Uterus (tissue), 3 donors: ENCODE measurements at regions not wholly inside any gene's neighbourhood (a gene's known extent, or its start where the extent isn't known, plus 50 kb on each side); places are given as distances from the start of the nearest gene placed in this dataset.

ENCODE experiments used
- DNase-seq, 2 donors: peaks; one replicate each; pipeline ENCODE4 v3.0.0-alpha.2; 2019 to 2020
- H3K27ac ChIP-seq, 2 donors: fragments of 200-600 bp; sonication (generic); 1 replicate in 1 of 2; 2 replicates in 1 of 2; pipeline ENCODE4 v1.5.1; 2016 to 2018
- H3K27me3 ChIP-seq, 2 donors: fragments of 200-600 bp; sonication (generic); one replicate each; pipeline ENCODE4 v1.5.1; 2018 to 2019; ENCODE audit warnings: control low read depth in 1 of 2
- H3K36me3 ChIP-seq, 2 donors: fragments of 200-600 bp; sonication (generic); one replicate each; pipeline ENCODE4 v1.5.1; 2019; ENCODE audit warnings: control low read depth in 1 of 2
- H3K4me1 ChIP-seq, 2 donors: fragments of 200-600 bp; sonication (generic); one replicate each; pipeline ENCODE4 v1.5.1; 2018 to 2019; ENCODE audit warnings: control low read depth in 1 of 2
- H3K4me3 ChIP-seq, 2 donors: fragments of 200-600 bp; sonication (generic); 1 replicate in 1 of 2; 2 replicates in 1 of 2; pipeline ENCODE4 v1.5.1; 2018 to 2019; ENCODE audit warnings: mild to moderate bottlenecking in 1 of 2
- H3K9me3 ChIP-seq, 2 donors: fragments of 200-600 bp; sonication (generic); one replicate each; pipeline ENCODE4 v1.5.1; 2019; ENCODE audit warnings: control low read depth in 1 of 2
- POLR2A ChIP-seq, 2 donors: fragments of 450-650 bp; IDR thresholded peaks; one replicate each; pipeline ENCODE4 v1.6.1; 2016; ENCODE audit warnings: antibody characterized with exemption in 2 of 2, mild to moderate bottlenecking in 1 of 2, moderate library complexity in 1 of 2
- intact Hi-C: fragments of 100-400 bp; cut with DNase I; formaldehyde crosslinking; loops from one replicate; pipeline ENCODE4 v1.15.1; 2023; ENCODE audit warnings: low total_unique reads
- TF ChIP-seq, protein P1 (sequence below), 4 experiments: fragments of 200-600 bp in 2 of 4; fragments of 450-650 bp in 2 of 4; sonication (generic) in 2 of 4; IDR thresholded peaks; one replicate each; pipeline ENCODE4 v1.5.1; 2016 to 2019; ENCODE audit warnings: antibody characterized with exemption in 4 of 4, mild to moderate bottlenecking in 2 of 4, moderate library complexity in 1 of 4
- donor health status: DM: yes; HTN: yes; CAD: no.

DNA sequence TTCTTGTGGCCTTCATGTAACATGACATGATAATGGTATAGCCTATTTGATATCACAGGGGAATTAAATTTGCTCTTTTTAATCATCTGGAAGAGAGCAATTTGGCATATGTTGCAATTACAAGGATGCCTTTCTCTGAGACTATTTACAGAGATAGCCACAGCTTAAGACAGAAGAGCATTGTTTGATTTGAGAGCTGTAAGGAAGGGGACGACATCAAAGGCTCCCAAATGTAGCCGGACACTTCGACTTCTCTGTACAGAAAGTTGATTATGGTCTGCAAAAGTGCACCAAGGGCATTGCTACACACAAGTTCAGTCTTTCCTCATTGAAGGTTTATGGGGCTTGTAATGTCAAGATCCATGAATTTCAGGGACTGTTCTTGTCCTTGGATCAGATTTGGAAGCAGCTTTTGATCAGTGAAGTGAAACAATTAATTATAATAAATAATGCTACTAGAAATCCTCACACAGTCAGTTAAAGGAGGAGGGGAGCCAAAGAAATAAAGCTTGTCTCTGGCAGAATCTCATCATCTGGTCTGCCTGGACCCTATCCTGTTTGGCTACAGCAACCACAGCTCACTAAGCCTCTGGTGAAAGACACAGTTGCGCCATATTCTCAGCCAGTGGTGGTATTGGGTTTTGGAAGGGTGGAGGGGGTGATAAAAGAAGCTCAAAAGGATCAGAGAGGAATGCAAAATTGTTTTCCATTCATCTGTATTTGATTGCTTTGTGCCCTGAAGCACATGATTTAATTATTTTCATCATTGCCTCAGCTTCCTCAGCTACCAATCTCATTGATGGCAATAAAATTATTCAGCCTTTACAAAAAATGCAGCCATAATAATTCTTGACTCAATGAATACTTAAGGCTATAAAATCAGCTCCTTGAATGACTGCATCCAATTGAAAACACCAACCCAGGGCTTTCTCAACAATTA is 654.3 kb upstream of the LCORL start:
- H3K9me3 ChIP-seq = no peaks in the 10 kb centered on the region
- H3K36me3 ChIP-seq = no peaks in the 10 kb centered on the region
- no peaks in the 10 kb centered on the region for H3K27me3 ChIP-seq
- intact Hi-C loops = no loop called here
- TF ChIP-seq, protein P1, sequence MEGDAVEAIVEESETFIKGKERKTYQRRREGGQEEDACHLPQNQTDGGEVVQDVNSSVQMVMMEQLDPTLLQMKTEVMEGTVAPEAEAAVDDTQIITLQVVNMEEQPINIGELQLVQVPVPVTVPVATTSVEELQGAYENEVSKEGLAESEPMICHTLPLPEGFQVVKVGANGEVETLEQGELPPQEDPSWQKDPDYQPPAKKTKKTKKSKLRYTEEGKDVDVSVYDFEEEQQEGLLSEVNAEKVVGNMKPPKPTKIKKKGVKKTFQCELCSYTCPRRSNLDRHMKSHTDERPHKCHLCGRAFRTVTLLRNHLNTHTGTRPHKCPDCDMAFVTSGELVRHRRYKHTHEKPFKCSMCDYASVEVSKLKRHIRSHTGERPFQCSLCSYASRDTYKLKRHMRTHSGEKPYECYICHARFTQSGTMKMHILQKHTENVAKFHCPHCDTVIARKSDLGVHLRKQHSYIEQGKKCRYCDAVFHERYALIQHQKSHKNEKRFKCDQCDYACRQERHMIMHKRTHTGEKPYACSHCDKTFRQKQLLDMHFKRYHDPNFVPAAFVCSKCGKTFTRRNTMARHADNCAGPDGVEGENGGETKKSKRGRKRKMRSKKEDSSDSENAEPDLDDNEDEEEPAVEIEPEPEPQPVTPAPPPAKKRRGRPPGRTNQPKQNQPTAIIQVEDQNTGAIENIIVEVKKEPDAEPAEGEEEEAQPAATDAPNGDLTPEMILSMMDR (IDR thresholded peaks at IDR 0.05) = no peak
- no peak for TF ChIP-seq POLR2A (IDR thresholded peaks at IDR 0.05)
- no peaks in the 10 kb centered on the region for H3K4me1 ChIP-seq
- H3K27ac ChIP-seq = no peak overlapping the region
- H3K4me3 ChIP-seq = no peak overlapping the region
- DNase-seq = no peak

DNA sequence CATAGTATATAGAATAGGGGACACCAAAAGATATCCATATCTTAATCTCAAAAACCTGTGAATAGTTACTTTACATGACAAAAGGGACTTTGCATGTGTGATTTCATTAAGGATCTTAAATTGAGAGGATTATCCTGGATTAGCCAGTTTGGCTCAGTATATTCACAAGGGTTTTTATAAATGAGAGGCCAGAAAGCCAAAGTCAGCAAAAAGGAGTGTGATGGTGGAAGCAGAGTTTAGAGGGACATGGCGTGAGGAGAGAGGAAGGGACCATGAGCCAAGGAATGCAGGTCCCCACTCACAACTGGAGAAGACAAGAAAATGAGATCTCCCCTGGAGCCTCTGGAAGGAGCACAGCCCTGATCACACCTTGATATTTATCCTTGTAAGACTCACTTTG is 648.5 kb upstream of the LCORL start:
- intact Hi-C loops = no loop called here
- H3K4me3 ChIP-seq = no peak overlapping the region
- no peak for DNase-seq
- H3K27me3 ChIP-seq = no peaks in the 10 kb centered on the region
- TF ChIP-seq POLR2A (IDR thresholded peaks at IDR 0.05) = no peak
- TF ChIP-seq, protein P1 (IDR thresholded peaks at IDR 0.05) = no peak
- H3K27ac ChIP-seq = no peak overlapping the region
- no peaks in the 10 kb centered on the region for H3K36me3 ChIP-seq
- H3K4me1 ChIP-seq = no peaks in the 10 kb centered on the region
- no peaks in the 10 kb centered on the region for H3K9me3 ChIP-seq

DNA sequence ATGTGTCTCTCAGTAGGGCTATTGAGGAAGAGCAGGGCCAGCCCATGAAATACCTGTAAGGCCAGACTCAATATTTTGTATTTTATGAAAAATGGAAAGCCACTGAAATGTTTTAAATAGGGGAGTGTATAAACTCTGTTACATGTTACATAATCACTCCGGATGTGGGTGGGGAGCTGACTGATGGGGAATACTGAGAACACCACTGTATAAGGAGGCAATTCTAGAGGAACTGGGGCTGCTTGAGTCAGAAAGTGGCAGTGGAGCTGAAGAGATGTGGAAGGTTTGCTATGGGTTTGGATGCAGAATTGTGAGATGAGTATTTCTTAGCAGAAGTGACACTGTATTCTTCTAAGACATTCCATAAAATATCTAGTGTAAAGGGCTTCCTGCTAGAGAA is 647.8 kb upstream of the LCORL start:
- H3K27ac ChIP-seq = no peak overlapping the region
- no peaks in the 10 kb centered on the region for H3K27me3 ChIP-seq
- no peak for TF ChIP-seq POLR2A (IDR thresholded peaks at IDR 0.05)
- TF ChIP-seq, protein P1 (IDR thresholded peaks at IDR 0.05) = no peak
- DNase-seq = no peak
- no peaks in the 10 kb centered on the region for H3K9me3 ChIP-seq
- H3K4me1 ChIP-seq = no peaks in the 10 kb centered on the region
- H3K4me3 ChIP-seq = no peak overlapping the region
- intact Hi-C loops = no loop called here
- H3K36me3 ChIP-seq = no peaks in the 10 kb centered on the region

DNA sequence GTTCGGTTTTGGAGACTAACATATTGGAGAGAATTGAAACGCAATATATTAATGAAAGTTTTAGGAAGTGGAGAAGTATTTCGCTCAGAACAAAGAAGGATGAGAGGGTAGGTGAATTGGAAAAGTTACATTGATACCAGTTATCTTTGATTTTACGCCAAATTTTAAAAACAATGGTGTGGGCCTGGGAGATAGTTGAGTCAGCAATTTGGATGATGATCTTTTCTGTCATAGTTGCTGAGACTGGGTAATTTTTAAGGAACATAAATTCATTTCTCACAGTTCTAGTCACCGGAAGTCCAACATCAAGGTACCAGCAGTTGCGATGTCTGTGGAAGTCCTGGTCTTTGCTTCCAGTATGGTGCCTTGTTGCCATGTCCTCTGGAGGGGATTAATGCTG is 644.8 kb upstream of the LCORL start:
- intact Hi-C loops = no loop called here
- Histone ChIP-seq H3K27me3 (no peaks in the 10 kb centered on the region), H3K4me1 (no peaks in the 10 kb centered on the region), H3K4me3 (no peak overlapping the region), H3K27ac (no peak overlapping the region), H3K36me3 (no peaks in the 10 kb centered on the region), H3K9me3 (no peaks in the 10 kb centered on the region)
- DNase-seq = no peak
- TF ChIP-seq POLR2A (IDR thresholded peaks at IDR 0.05) = no peak
- TF ChIP-seq, protein P1 (IDR thresholded peaks at IDR 0.05) = no peak

DNA sequence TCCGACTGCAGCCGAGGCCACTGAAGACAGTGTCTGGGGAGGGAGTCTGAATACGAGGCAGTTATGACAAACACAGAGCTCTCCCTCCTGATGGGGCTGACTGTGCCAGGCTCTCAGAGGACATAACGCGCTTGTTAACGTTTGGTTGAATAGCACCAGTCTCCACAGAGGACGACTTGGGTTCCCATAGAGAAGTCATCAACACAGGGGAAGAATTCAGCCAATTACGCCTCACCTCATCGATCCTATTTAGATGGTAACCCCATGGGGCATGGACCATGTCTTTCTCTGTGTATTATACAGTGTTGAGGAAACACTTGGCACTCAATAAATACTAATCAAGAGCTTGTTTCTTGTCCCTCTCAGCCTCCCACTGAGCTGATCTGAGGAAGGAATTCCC is 642.6 kb upstream of the LCORL start:
- H3K27ac ChIP-seq = no peak overlapping the region
- H3K4me1 ChIP-seq = no peaks in the 10 kb centered on the region
- no peaks in the 10 kb centered on the region for H3K36me3 ChIP-seq
- no peaks in the 10 kb centered on the region for H3K9me3 ChIP-seq
- intact Hi-C loops = no loop called here
- no peak overlapping the region for H3K4me3 ChIP-seq
- TF ChIP-seq, protein P1 (IDR thresholded peaks at IDR 0.05) = no peak
- no peaks in the 10 kb centered on the region for H3K27me3 ChIP-seq
- no peak for DNase-seq
